Smooth muscle cell (in vitro differentiated cells): ENCODE measurements at regions not wholly inside any gene's neighbourhood (a gene's known extent, or its start where the extent isn't known, plus 50 kb on each side); places are given as distances from the start of the nearest gene placed in this dataset.

Source experiments
- DNase-seq: peaks from one replicate; lab custom pipeline; 2025; ENCODE audit not compliant: unreplicated experiment; lab: John Stamatoyannopoulos, UW
- H2AFZ ChIP-seq: fragments of 200-600 bp; sonication (generic); 2 replicates; pipeline ENCODE4 v1.6.0; 2016; ENCODE audit warnings: antibody characterized with exemption, low read depth, mild to moderate bottlenecking
- H3F3A ChIP-seq: fragments of 200-600 bp; sonication (generic); 2 replicates; pipeline ENCODE4 v1.6.0; 2017; ENCODE audit warnings: antibody characterized with exemption, low read depth
- H3K27ac ChIP-seq: fragments of 200-600 bp; sonication (generic); 2 replicates; pipeline ENCODE4 v1.5.1; 2016; ENCODE audit warnings: low read depth, mild to moderate bottlenecking
- H3K27me3 ChIP-seq: fragments of 200-600 bp; sonication (generic); 2 replicates; pipeline ENCODE4 v1.6.1; 2016; ENCODE audit warnings: low read depth, mild to moderate bottlenecking
- H3K36me3 ChIP-seq: fragments of 200-600 bp; sonication (generic); 2 replicates; pipeline ENCODE4 v1.5.1; 2016; ENCODE audit warnings: low read depth
- H3K4me1 ChIP-seq: fragments of 200-600 bp; sonication (generic); 2 replicates; pipeline ENCODE4 v1.5.1; 2016; ENCODE audit warnings: low read depth
- H3K4me2 ChIP-seq: fragments of 200-600 bp; sonication (generic); 2 replicates; pipeline ENCODE4 v1.6.0; 2016; ENCODE audit warnings: mild to moderate bottlenecking
- H3K4me3 ChIP-seq: fragments of 200-600 bp; sonication (generic); 2 replicates; pipeline ENCODE4 v1.5.1; 2016; ENCODE audit warnings: mild to moderate bottlenecking
- H3K79me2 ChIP-seq: fragments of 200-600 bp; sonication (generic); 2 replicates; pipeline ENCODE4 v1.6.0; 2016; ENCODE audit warnings: low read depth, mild to moderate bottlenecking
- H3K9ac ChIP-seq: fragments of 200-600 bp; sonication (generic); 2 replicates; pipeline ENCODE4 v1.6.0; 2016; ENCODE audit warnings: low read depth
- H3K9me3 ChIP-seq: fragments of 200-600 bp; sonication (generic); replicated peaks from 2 replicates; pipeline ENCODE4 v1.5.1; 2016; ENCODE audit warnings: low read depth
- H4K20me1 ChIP-seq: fragments of 200-600 bp; sonication (generic); 2 replicates; pipeline ENCODE4 v1.6.0; 2016; ENCODE audit warnings: low read depth
- CTCF ChIP-seq: fragments of 200-600 bp; sonication (generic); IDR thresholded peaks from 2 replicates; pipeline ENCODE4 v1.5.1; 2017; ENCODE audit warnings: borderline replicate concordance, mild to moderate bottlenecking, antibody characterized with exemption; ENCODE audit not compliant: insufficient read depth, poor library complexity, severe bottlenecking
- WGBS: methylation state at CpG from one replicate; pipeline ENCODE4 v1.1.7; 2016; ENCODE audit warnings: low lambda C conversion rate; 5-methylcytosine and 5-hydroxymethylcytosine counted together

- Histone ChIP-seq H4K20me1 (no peaks in the 10 kb centered on the region), H3K79me2 (no peaks in the 10 kb centered on the region), H3K36me3 (no peaks in the 10 kb centered on the region), H3K27ac (no peak overlapping the region), H3K4me1 (no peaks in the 10 kb centered on the region), H3K4me3 (no peak overlapping the region), H3K9ac (no peak overlapping the region), H3K9me3 (no peaks in the 10 kb centered on the region), H2AFZ (no peak overlapping the region), H3K4me2 (no peak overlapping the region), H3F3A (peaks cover 4% of the 10 kb centered on the region), H3K27me3 (no peaks in the 10 kb centered on the region)
- no peak for TF ChIP-seq CTCF
- WGBS: 96% methylated on average over 3 of the region's 3 CpGs
- DNase-seq: no peak
Measured at GRCh38 chr4:123890889-123891288, 494.3 kb downstream of the SPRY1 start.

- Histone ChIP-seq H3K79me2 (no peaks in the 10 kb centered on the region), H4K20me1 (no peaks in the 10 kb centered on the region), H3K4me2 (peak overlapping the region; percentile 65), H3K4me3 (no peak overlapping the region), H3K9me3 (no peaks in the 10 kb centered on the region), H3K4me1 (no peaks in the 10 kb centered on the region), H3K9ac (no peak overlapping the region), H3K36me3 (no peaks in the 10 kb centered on the region), H3F3A (peaks cover 4% of the 10 kb centered on the region), H2AFZ (no peak overlapping the region), H3K27ac (peak overlapping the region; percentile 59), H3K27me3 (no peaks in the 10 kb centered on the region)
- WGBS: 83% methylated on average over 3 of the region's 3 CpGs
- no peak for TF ChIP-seq CTCF
- no peak for DNase-seq
Measured at GRCh38 chr4:123891881-123892280, 495.3 kb downstream of the SPRY1 start.

GRCh38 chr4:123892368-123892976 lies 495.9 kb downstream of the SPRY1 start:
- Histone ChIP-seq H4K20me1 (no peaks in the 10 kb centered on the region), H3K9ac (no peak overlapping the region), H3K4me2 (peak overlapping the region; percentile 65), H3K36me3 (no peaks in the 10 kb centered on the region), H3K27me3 (no peaks in the 10 kb centered on the region), H3K27ac (peak overlapping the region; percentile 59), H3K4me3 (peak overlapping the region; percentile 4), H3K4me1 (no peaks in the 10 kb centered on the region), H3F3A (peaks cover 4% of the 10 kb centered on the region), H2AFZ (peak overlapping the region; percentile 55), H3K9me3 (no peaks in the 10 kb centered on the region), H3K79me2 (no peaks in the 10 kb centered on the region)
- no peak for DNase-seq
- 54% methylated on average over 4 of the region's 4 CpGs for WGBS
- TF ChIP-seq CTCF: no peak
